Lung (tissue), 1 donor: ENCODE measurements at regions not wholly inside any gene's neighbourhood (a gene's known extent, or its start where the extent isn't known, plus 50 kb on each side); places are given as distances from the start of the nearest gene placed in this dataset. TPM values are rescaled to one million over a fixed set of nuclear protein-coding genes. Genes with fewer than 3 reads are reported as not detected.

ENCODE experiments used
- small RNA-seq: library from RNA; depleted of rRNA; stranded (forward); fragments of <200 nt; gene quantifications from one replicate; pipeline ENCODE3, GENCODE V24; 2014; ENCODE audit warnings: low replicate concordance

Small RNA genes in the stretch of these regions (small RNA-seq; reads per million reads assigned to genes)
- gene AC021006.3 (not detected), gene AC109810.1 (not detected)
